Amygdala (tissue), 56 donors: ENCODE measurements at regions not wholly inside any gene's neighbourhood (a gene's known extent, or its start where the extent isn't known, plus 50 kb on each side); places are given as distances from the start of the nearest gene placed in this dataset.

Source experiments
- DNase-seq, 56 donors: peaks; one replicate each; lab custom pipeline; 2025; lab: John Stamatoyannopoulos, UW

- DNase-seq = no peak
These were observed 757.7 kb upstream of the TMEM132C start for GRCh38 chr12:127509066-127509778.

GRCh38 chr12:127515941-127516340, 751.0 kb upstream of the TMEM132C start:
- DNase-seq = no peak

- DNase-seq = no peak
These were observed 750.5 kb upstream of the TMEM132C start for GRCh38 chr12:127516467-127516866.

- DNase-seq = no peak
These were observed 747.2 kb upstream of the TMEM132C start for GRCh38 chr12:127519779-127520178.

- DNase-seq = no peak
These were observed 740.0 kb upstream of the TMEM132C start for GRCh38 chr12:127526925-127527324.

GRCh38 chr12:127528551-127528950, 738.4 kb upstream of the TMEM132C start:
- DNase-seq = no peak

GRCh38 chr12:127531542-127531941, 735.4 kb upstream of the TMEM132C start:
- no peak for DNase-seq

- DNase-seq = no peak
These were observed 733.6 kb upstream of the TMEM132C start for GRCh38 chr12:127533353-127533752.

GRCh38 chr12:127536833-127537428, 730.0 kb upstream of the TMEM132C start:
- no peak for DNase-seq

- DNase-seq = no peak
These were observed 728.7 kb upstream of the TMEM132C start for GRCh38 chr12:127538316-127538715.

GRCh38 chr12:127539226-127539858, 727.6 kb upstream of the TMEM132C start:
- no peak for DNase-seq

- no peak for DNase-seq
These were observed 724.6 kb upstream of the TMEM132C start for GRCh38 chr12:127542391-127542790.

GRCh38 chr12:127542931-127543330, 724.0 kb upstream of the TMEM132C start:
- no peak for DNase-seq

- no peak for DNase-seq
These were observed 720.1 kb upstream of the TMEM132C start for GRCh38 chr12:127546721-127547505.

- DNase-seq = peak in 1 of 56 donors; percentile 11
These were observed 718.8 kb upstream of the TMEM132C start for GRCh38 chr12:127548123-127548553.

GRCh38 chr12:127550271-127550670, 716.7 kb upstream of the TMEM132C start:
- no peak for DNase-seq

GRCh38 chr12:127552838-127553237, 714.1 kb upstream of the TMEM132C start:
- DNase-seq = no peak

GRCh38 chr12:127555071-127555470, 711.9 kb upstream of the TMEM132C start:
- no peak for DNase-seq

GRCh38 chr12:127556231-127556886, 710.6 kb upstream of the TMEM132C start:
- DNase-seq = no peak

- no peak for DNase-seq
These were observed 708.6 kb upstream of the TMEM132C start for GRCh38 chr12:127558361-127558760.
